Karpas-422 (cell line): ENCODE measurements at regions not wholly inside any gene's neighbourhood (a gene's known extent, or its start where the extent isn't known, plus 50 kb on each side); places are given as distances from the start of the nearest gene placed in this dataset.

Experiments
- DNase-seq: peaks from one replicate; pipeline ENCODE4 v3.0.0-alpha.2; 2015
- H2AFZ ChIP-seq: fragments of 200-600 bp; sonication (generic); 2 replicates; pipeline ENCODE4 v1.6.1; 2014; ENCODE audit warnings: antibody characterized with exemption, low read length, mixed read lengths
- H3K27ac ChIP-seq: fragments of 200-600 bp; sonication (generic); 2 replicates; pipeline ENCODE4 v1.5.1; 2014; ENCODE audit warnings: mild to moderate bottlenecking, low read length, moderate library complexity
- H3K27me3 ChIP-seq: fragments of 200-600 bp; sonication (generic); 2 replicates; pipeline ENCODE4 v1.6.1; 2014; ENCODE audit warnings: low read length, mixed read lengths
- H3K36me3 ChIP-seq: fragments of 200-600 bp; sonication (generic); 2 replicates; pipeline ENCODE4 v1.6.1; 2014; ENCODE audit warnings: low read length, mixed read lengths; ENCODE audit not compliant: insufficient read depth
- H3K4me1 ChIP-seq: fragments of 200-600 bp; sonication (generic); 2 replicates; pipeline ENCODE4 v1.6.1; 2014; ENCODE audit warnings: mild to moderate bottlenecking, low read length, mixed read lengths
- H3K4me2 ChIP-seq: fragments of 200-600 bp; sonication (generic); 2 replicates; pipeline ENCODE4 v1.6.1; 2014; ENCODE audit warnings: low read length, low read depth, mild to moderate bottlenecking; ENCODE audit not compliant: poor library complexity, severe bottlenecking
- H3K4me3 ChIP-seq: fragments of 200-600 bp; sonication (generic); 2 replicates; pipeline ENCODE4 v1.5.1; 2014; ENCODE audit warnings: mild to moderate bottlenecking, antibody characterized with exemption, low read length, mixed read lengths
- H3K79me2 ChIP-seq: fragments of 200-600 bp; sonication (generic); 2 replicates; pipeline ENCODE4 v1.6.1; 2014; ENCODE audit warnings: mild to moderate bottlenecking, low read length, mixed read lengths
- H3K9ac ChIP-seq: fragments of 200-600 bp; sonication (generic); 2 replicates; pipeline ENCODE4 v1.6.0; 2014; ENCODE audit warnings: low read length
- H3K9me2 ChIP-seq: fragments of 200-600 bp; sonication (generic), shearing (Covaris generic); replicated peaks from 2 replicates; pipeline ENCODE4 v1.6.0; 2014; ENCODE audit warnings: mild to moderate bottlenecking, low read length, moderate library complexity; ENCODE audit not compliant: insufficient read depth
- H3K9me3 ChIP-seq: fragments of 300-700, 200-600 bp; sonication (generic); 2 replicates; pipeline ENCODE4 v1.6.1; 2014; ENCODE audit warnings: low read length, mixed read lengths
- H4K20me1 ChIP-seq: fragments of 200-600 bp; sonication (generic); 2 replicates; pipeline ENCODE4 v1.6.1; 2014; ENCODE audit warnings: mild to moderate bottlenecking, antibody characterized with exemption, low read length, low read depth; ENCODE audit not compliant: insufficient read depth

- H3K4me1 ChIP-seq, result peaks cover 68% of the 10 kb centered on the region
- DNase-seq, result peak; percentile 86
Measured at GRCh38 chr4:115780835-115781234, 667.4 kb upstream of the NDST4 start.

DNA sequence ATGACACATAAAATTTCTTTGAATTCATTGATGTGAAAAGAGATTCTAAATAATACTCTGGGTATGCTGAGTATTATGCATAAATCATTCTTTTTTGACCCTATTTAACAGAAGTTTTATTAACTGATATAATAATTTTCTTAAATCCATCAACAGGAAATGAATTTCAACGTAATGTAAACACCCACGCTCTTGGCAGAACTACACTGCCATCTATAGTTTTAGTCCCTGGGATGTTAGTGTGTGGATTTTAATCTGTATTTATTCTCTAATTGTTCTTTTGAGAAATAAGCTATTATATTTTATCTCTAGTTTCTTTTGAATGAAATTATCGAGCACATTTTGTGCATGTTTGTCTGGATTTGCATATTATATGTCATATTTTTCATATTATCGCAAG lies 666.8 kb upstream of the NDST4 start:
- Histone ChIP-seq H3K4me3 (peak overlapping the region; percentile 58), H3K27ac (peak overlapping the region; percentile 99), H3K4me2 (peak overlapping the region; percentile 85), H3K9ac (peak overlapping the region; percentile 59), H3K36me3 (no peaks in the 10 kb centered on the region), H3K79me2 (no peaks in the 10 kb centered on the region), H3K4me1 (peaks cover 65% of the 10 kb centered on the region), H3K9me2 (no peaks in the 10 kb centered on the region), H3K9me3 (no peaks in the 10 kb centered on the region), H3K27me3 (no peaks in the 10 kb centered on the region), H4K20me1 (no peaks in the 10 kb centered on the region), H2AFZ (peak overlapping the region; percentile 70)
- peak; percentile 73 for DNase-seq

More at GRCh38 chr4:115780835-115781234, 667.4 kb upstream of the NDST4 start:
- Histone ChIP-seq H3K27me3 (no peaks in the 10 kb centered on the region), H3K27ac (peak overlapping the region; percentile 99), H2AFZ (peak overlapping the region; percentile 70; the same call in 1 of the 2 replicates), H4K20me1 (no peaks in the 10 kb centered on the region), H3K9me3 (no peaks in the 10 kb centered on the region), H3K36me3 (no peaks in the 10 kb centered on the region), H3K9me2 (no peaks in the 10 kb centered on the region), H3K4me2 (peak overlapping the region; percentile 85), H3K9ac (peak overlapping the region; percentile 59), H3K79me2 (no peaks in the 10 kb centered on the region), H3K4me3 (peak overlapping the region; percentile 58)

DNA sequence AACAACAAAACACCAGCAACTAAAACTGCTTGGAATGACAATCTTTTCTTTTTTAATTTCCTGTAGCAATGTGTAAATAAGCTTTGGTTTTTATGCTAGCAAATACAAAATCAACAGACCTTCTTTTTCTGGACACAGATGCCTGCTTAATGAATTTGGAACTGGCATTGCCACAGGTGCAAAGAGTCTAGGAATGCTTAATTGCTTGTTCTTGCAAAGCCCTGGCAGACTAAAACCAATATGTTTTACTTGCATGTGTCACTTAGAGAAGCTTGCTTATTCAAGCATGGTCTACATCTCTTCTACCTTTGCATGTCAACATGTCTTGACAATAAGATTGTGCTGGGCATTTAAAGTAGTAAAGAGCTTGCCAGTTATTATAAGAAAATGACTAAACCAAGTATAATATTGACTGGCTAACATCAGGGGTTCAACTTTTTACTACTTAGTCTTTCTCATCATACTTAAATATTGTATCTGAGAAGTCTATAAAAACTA lies 656.7 kb upstream of the NDST4 start:
- Histone ChIP-seq H4K20me1 (no peaks in the 10 kb centered on the region), H2AFZ (0 out of 2 replicates have a peak overlapping the region, but pooled peaks have one; percentile 67), H3K9ac (no peak overlapping the region), H3K9me3 (no peaks in the 10 kb centered on the region), H3K36me3 (no peaks in the 10 kb centered on the region), H3K4me3 (no peak overlapping the region), H3K4me1 (peaks cover 38% of the 10 kb centered on the region), H3K79me2 (no peaks in the 10 kb centered on the region), H3K9me2 (no peaks in the 10 kb centered on the region), H3K27me3 (no peaks in the 10 kb centered on the region), H3K27ac (peak overlapping the region; percentile 7), H3K4me2 (peak overlapping the region; percentile 29)
- DNase-seq, result peak; percentile 51

DNA sequence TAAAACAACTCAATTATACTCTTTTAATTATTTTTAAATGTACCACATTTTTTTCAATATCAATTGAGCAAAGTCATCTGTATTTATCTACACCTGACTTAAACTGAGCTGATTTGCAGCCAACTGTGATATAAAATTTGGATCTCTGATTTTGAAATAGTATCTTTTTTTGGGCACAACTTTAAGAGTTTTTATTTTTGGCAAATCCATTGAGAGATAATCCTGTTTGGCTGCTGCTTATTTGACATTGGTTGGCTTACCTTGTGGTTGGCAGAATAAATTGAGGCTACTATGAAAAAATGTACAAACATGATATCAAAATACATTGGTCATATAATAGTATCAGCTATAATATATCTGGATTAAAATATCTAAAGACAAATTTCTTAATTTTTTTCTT lies 656.0 kb upstream of the NDST4 start:
- no peaks in the 10 kb centered on the region for H3K9me2 ChIP-seq
- H3K9me3 ChIP-seq, result no peaks in the 10 kb centered on the region
- H3K4me2 ChIP-seq, result peak overlapping the region; percentile 29
- no peak overlapping the region for H3K9ac ChIP-seq
- H3K4me3 ChIP-seq, result no peak overlapping the region
- no peak overlapping the region for H3K27ac ChIP-seq
- DNase-seq, result no peak
- no peaks in the 10 kb centered on the region for H4K20me1 ChIP-seq
- H3K36me3 ChIP-seq, result no peaks in the 10 kb centered on the region
- peak overlapping the region; percentile 78 for H2AFZ ChIP-seq
- no peaks in the 10 kb centered on the region for H3K79me2 ChIP-seq
- no peaks in the 10 kb centered on the region for H3K27me3 ChIP-seq
- H3K4me1 ChIP-seq, result peaks cover 38% of the 10 kb centered on the region

- Histone ChIP-seq H3K9ac (no peak overlapping the region), H3K27ac (no peak overlapping the region)
- no peak for DNase-seq
Measured at GRCh38 chr4:115763051-115763450, 649.6 kb upstream of the NDST4 start.

DNA sequence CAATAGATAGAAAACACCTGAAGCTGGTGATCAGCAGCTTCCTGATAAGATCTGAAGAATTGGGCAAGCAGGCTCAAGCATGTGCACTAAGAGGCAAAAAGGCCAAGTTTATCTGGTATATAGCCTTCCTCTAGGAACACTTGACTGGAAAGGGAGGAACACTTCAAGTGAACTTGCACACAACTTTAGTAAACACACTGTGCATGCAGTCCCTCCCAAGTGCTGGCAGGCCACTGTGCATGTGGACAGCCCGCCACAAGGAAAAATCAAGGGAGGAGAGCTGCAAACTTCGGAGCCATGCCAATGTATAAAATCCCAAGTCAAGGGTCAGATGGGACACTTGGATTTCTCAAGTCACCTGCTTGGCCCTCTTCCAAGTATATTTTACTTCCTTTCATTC lies 645.8 kb upstream of the NDST4 start:
- Histone ChIP-seq H3K9ac (no peak overlapping the region), H3K4me3 (no peak overlapping the region), H2AFZ (peak overlapping the region; percentile 22; the same call in 1 of the 2 replicates), H3K27me3 (no peaks in the 10 kb centered on the region), H3K4me2 (no peak overlapping the region), H3K36me3 (no peaks in the 10 kb centered on the region), H3K9me2 (no peaks in the 10 kb centered on the region), H3K4me1 (no peaks in the 10 kb centered on the region), H3K79me2 (no peaks in the 10 kb centered on the region), H3K9me3 (no peaks in the 10 kb centered on the region; the same call in 1 of the 2 replicates), H4K20me1 (no peaks in the 10 kb centered on the region), H3K27ac (no peak overlapping the region)
- peak; percentile 27 for DNase-seq

More at GRCh38 chr4:115763051-115763450, 649.6 kb upstream of the NDST4 start:
- H2AFZ ChIP-seq, result no peak overlapping the region
- H3K4me2 ChIP-seq, result no peak overlapping the region
- no peaks in the 10 kb centered on the region for H3K79me2 ChIP-seq
- no peaks in the 10 kb centered on the region for H3K9me2 ChIP-seq
- no peaks in the 10 kb centered on the region for H3K9me3 ChIP-seq
- no peaks in the 10 kb centered on the region for H3K36me3 ChIP-seq
- H3K27me3 ChIP-seq, result no peaks in the 10 kb centered on the region
- H3K4me1 ChIP-seq, result no peaks in the 10 kb centered on the region
- H3K4me3 ChIP-seq, result no peak overlapping the region
- no peaks in the 10 kb centered on the region for H4K20me1 ChIP-seq

DNA sequence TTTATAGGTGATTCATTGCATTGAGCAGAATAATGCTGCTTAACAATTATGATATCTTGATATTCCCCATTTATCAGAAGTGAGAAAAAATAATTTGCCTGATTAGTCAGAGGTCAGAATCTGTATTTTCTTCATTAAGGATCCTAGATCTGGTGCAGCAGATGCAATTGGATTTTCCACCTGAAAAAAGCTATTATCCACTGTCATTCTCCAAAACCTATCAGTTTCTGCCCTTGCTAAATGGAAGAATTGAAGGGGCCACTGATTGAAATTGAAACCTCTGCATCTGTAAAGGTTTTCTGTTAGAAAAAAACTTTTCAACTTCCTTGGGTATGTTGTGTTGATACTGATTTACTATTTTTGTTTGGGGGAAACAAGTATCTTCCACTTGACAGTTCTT lies 636.0 kb upstream of the NDST4 start:
- no peaks in the 10 kb centered on the region for H3K36me3 ChIP-seq
- H3K27ac ChIP-seq, result no peak overlapping the region
- no peaks in the 10 kb centered on the region for H3K79me2 ChIP-seq
- H2AFZ ChIP-seq, result no peak overlapping the region
- H3K9me2 ChIP-seq, result no peaks in the 10 kb centered on the region
- no peaks in the 10 kb centered on the region for H3K27me3 ChIP-seq
- H3K9me3 ChIP-seq, result no peaks in the 10 kb centered on the region; the same call in 1 of the 2 replicates
- H3K4me2 ChIP-seq, result no peak overlapping the region
- H3K9ac ChIP-seq, result no peak overlapping the region
- H3K4me1 ChIP-seq, result no peaks in the 10 kb centered on the region; the same call in 1 of the 2 replicates
- DNase-seq, result no peak
- H4K20me1 ChIP-seq, result no peaks in the 10 kb centered on the region
- no peak overlapping the region for H3K4me3 ChIP-seq

GRCh38 chr4:115740806-115741205 lies 627.4 kb upstream of the NDST4 start:
- H4K20me1 ChIP-seq, result no peaks in the 10 kb centered on the region
- H2AFZ ChIP-seq, result no peak overlapping the region

More at GRCh38 chr4:115740806-115741205, 627.4 kb upstream of the NDST4 start:
- H3K9me3 ChIP-seq, result no peaks in the 10 kb centered on the region
- H3K36me3 ChIP-seq, result no peaks in the 10 kb centered on the region
- no peak overlapping the region for H3K4me3 ChIP-seq
- no peaks in the 10 kb centered on the region for H3K27me3 ChIP-seq
- H3K9ac ChIP-seq, result no peak overlapping the region
- H3K27ac ChIP-seq, result no peak overlapping the region
- H3K79me2 ChIP-seq, result no peaks in the 10 kb centered on the region
- H3K4me2 ChIP-seq, result no peak overlapping the region
- no peaks in the 10 kb centered on the region for H3K4me1 ChIP-seq
- no peaks in the 10 kb centered on the region for H3K9me2 ChIP-seq
- DNase-seq, result no peak
